ENCODE measurements at regions not wholly inside any gene's neighbourhood (a gene's known extent, or its start where the extent isn't known, plus 50 kb on each side); places are given as distances from the start of the nearest gene placed in this dataset.

GRCh38 chr5:165928971-165929370 is 2362.5 kb upstream of the WWC1 start:
- intact Hi-C loops (cut with micrococcal nuclease), result no loop called here
- no peak overlapping the region for H3K27ac Mint-ChIP-seq
- CTCF ChIA-PET, result no interaction called here
- no peak for ATAC-seq
- no peak for DNase-seq
- no peaks in the 10 kb centered on the region for H3K36me3 Mint-ChIP-seq (ENCODE audit: low read depth)
- H3K4me1 Mint-ChIP-seq (ENCODE audit: low read depth), result no peaks in the 10 kb centered on the region
- peaks cover 10% of the 10 kb centered on the region for H3K9me3 Mint-ChIP-seq
- POLR2A ChIA-PET, result no interaction called here
- H3K27me3 Mint-ChIP-seq, result no peaks in the 10 kb centered on the region
- no peak overlapping the region for H3K4me3 Mint-ChIP-seq
- TF ChIP-seq CTCF (IDR thresholded peaks at IDR 0.05), result no peak

GRCh38 chr5:165940541-165940940 is 2350.9 kb upstream of the WWC1 start:
- intact Hi-C loops (cut with micrococcal nuclease), result no loop called here
- peaks cover 6% of the 10 kb centered on the region for H3K9me3 Mint-ChIP-seq
- DNase-seq, result no peak
- TF ChIP-seq CTCF (IDR thresholded peaks at IDR 0.05), result no peak
- H3K27ac Mint-ChIP-seq, result no peak overlapping the region
- H3K4me3 Mint-ChIP-seq, result no peak overlapping the region
- ChIA-PET CTCF (no interaction called here), POLR2A (no interaction called here)
- no peak for ATAC-seq
- H3K36me3 Mint-ChIP-seq (ENCODE audit: low read depth), result no peaks in the 10 kb centered on the region
- H3K27me3 Mint-ChIP-seq, result no peaks in the 10 kb centered on the region
- no peaks in the 10 kb centered on the region for H3K4me1 Mint-ChIP-seq (ENCODE audit: low read depth)

GRCh38 chr5:165956854-165957253 is 2334.6 kb upstream of the WWC1 start:
- no peak overlapping the region for H3K27ac Mint-ChIP-seq

GRCh38 chr5:165981671-165982070 is 2309.8 kb upstream of the WWC1 start:
- ChIA-PET CTCF (no interaction called here), POLR2A (no interaction called here)
- Mint-ChIP-seq H3K27me3 (no peaks in the 10 kb centered on the region), H3K36me3 (ENCODE audit: low read depth) (no peaks in the 10 kb centered on the region), H3K4me3 (no peak overlapping the region), H3K9me3 (peaks cover 5% of the 10 kb centered on the region), H3K27ac (no peak overlapping the region), H3K4me1 (ENCODE audit: low read depth) (no peaks in the 10 kb centered on the region)
- ATAC-seq (no peak), DNase-seq (no peak)
- intact Hi-C loops (cut with micrococcal nuclease), result no loop called here
- no peak for TF ChIP-seq CTCF (IDR thresholded peaks at IDR 0.05)

More at GRCh38 chr5:165956854-165957253, 2334.6 kb upstream of the WWC1 start:
- H3K4me1 Mint-ChIP-seq (ENCODE audit: low read depth), result no peaks in the 10 kb centered on the region
- H3K4me3 Mint-ChIP-seq, result no peak overlapping the region
- intact Hi-C loops (cut with micrococcal nuclease), result no loop called here
- no peaks in the 10 kb centered on the region for H3K36me3 Mint-ChIP-seq (ENCODE audit: low read depth)
- no peak for ATAC-seq
- no peaks in the 10 kb centered on the region for H3K27me3 Mint-ChIP-seq
- TF ChIP-seq CTCF (IDR thresholded peaks at IDR 0.05), result no peak
- H3K9me3 Mint-ChIP-seq, result peaks cover 6% of the 10 kb centered on the region
- ChIA-PET CTCF (no interaction called here), POLR2A (no interaction called here)
- DNase-seq, result no peak

GRCh38 chr5:165996201-165996875 is 2295.1 kb upstream of the WWC1 start:
- Mint-ChIP-seq H3K4me1 (ENCODE audit: low read depth) (no peaks in the 10 kb centered on the region), H3K27me3 (no peaks in the 10 kb centered on the region), H3K36me3 (ENCODE audit: low read depth) (no peaks in the 10 kb centered on the region), H3K27ac (no peak overlapping the region), H3K4me3 (no peak overlapping the region), H3K9me3 (peaks cover 6% of the 10 kb centered on the region)
- DNase-seq (no peak), ATAC-seq (no peak)
- ChIA-PET CTCF (interaction anchor here (0.7 to 1.0 kb wide), 2 partner anchors 20 to 22 kb away, joined by 3 read pairs; no protein-coding TSS in a partner anchor), POLR2A (no interaction called here)
- no peak for TF ChIP-seq CTCF (IDR thresholded peaks at IDR 0.05)
- intact Hi-C loops (cut with micrococcal nuclease), result no loop called here

All from activated CD8-positive, alpha-beta T cell treated with anti-CD3 and anti-CD28 coated beads for 36 hours (primary cell).